ENCODE measurements at regions not wholly inside any gene's neighbourhood (a gene's known extent, or its start where the extent isn't known, plus 50 kb on each side); places are given as distances from the start of the nearest gene placed in this dataset.

DNA sequence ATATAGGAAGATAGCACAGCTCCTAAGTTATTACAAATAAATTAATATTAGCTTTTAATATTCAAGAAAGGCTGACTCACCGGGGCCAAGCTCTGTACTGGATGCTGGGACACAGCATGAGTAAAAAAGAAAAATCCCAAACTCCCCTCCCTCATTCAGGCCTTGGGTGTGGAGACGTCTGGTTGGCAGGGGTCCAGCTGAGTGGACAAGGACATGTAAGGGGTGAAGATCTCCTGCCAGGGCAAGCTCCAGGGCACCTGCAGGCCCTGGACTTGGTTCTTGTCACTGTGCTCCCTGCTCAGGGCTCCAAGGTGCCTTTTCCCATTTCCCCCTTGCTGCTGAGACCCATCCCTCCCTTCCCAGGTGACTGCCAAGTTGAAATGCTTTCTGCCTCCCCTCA lies 388.5 kb downstream of the ENC1 start:
- TF ChIP-seq POLR2A (IDR thresholded peaks at IDR 0.05), result no peak
- TF ChIP-seq EP300 (IDR thresholded peaks at IDR 0.05), result no peak
- TF ChIP-seq, protein P1, sequence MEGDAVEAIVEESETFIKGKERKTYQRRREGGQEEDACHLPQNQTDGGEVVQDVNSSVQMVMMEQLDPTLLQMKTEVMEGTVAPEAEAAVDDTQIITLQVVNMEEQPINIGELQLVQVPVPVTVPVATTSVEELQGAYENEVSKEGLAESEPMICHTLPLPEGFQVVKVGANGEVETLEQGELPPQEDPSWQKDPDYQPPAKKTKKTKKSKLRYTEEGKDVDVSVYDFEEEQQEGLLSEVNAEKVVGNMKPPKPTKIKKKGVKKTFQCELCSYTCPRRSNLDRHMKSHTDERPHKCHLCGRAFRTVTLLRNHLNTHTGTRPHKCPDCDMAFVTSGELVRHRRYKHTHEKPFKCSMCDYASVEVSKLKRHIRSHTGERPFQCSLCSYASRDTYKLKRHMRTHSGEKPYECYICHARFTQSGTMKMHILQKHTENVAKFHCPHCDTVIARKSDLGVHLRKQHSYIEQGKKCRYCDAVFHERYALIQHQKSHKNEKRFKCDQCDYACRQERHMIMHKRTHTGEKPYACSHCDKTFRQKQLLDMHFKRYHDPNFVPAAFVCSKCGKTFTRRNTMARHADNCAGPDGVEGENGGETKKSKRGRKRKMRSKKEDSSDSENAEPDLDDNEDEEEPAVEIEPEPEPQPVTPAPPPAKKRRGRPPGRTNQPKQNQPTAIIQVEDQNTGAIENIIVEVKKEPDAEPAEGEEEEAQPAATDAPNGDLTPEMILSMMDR (IDR thresholded peaks at IDR 0.05), result no peak
- TF ChIP-seq POLR2AphosphoS5 (IDR thresholded peaks at IDR 0.05), result no peak
